ENCODE measurements at regions not wholly inside any gene's neighbourhood (a gene's known extent, or its start where the extent isn't known, plus 50 kb on each side); places are given as distances from the start of the nearest gene placed in this dataset.
"Not testable (repeated sequence)": the region's sequence is repeated elsewhere in the genome, so short reads cannot be mapped to it uniquely, and the experiment has no call there.

GRCh38 chr15:47887241-47887800 lies 170.0 kb downstream of the SEMA6D start:
- DNase-seq (ENCODE audit: low read depth), result no peak

- DNase-seq (ENCODE audit: low read depth), result no peak
Measured at GRCh38 chr15:47888385-47889100, 171.2 kb downstream of the SEMA6D start.

- no peak for DNase-seq (ENCODE audit: low read depth)
Measured at GRCh38 chr15:47890397-47891150, 173.3 kb downstream of the SEMA6D start.

GRCh38 chr15:47897525-47897924 lies 180.2 kb downstream of the SEMA6D start:
- no peak for DNase-seq (ENCODE audit: low read depth)

- DNase-seq (ENCODE audit: low read depth), result no peak
Measured at GRCh38 chr15:47900751-47901150, 183.4 kb downstream of the SEMA6D start.

GRCh38 chr15:47903368-47903767 lies 186.1 kb downstream of the SEMA6D start:
- DNase-seq (ENCODE audit: low read depth), result no peak

- no peak for DNase-seq (ENCODE audit: low read depth)
Measured at GRCh38 chr15:47908486-47908885, 191.2 kb downstream of the SEMA6D start.

GRCh38 chr15:47908950-47909670 lies 191.8 kb downstream of the SEMA6D start:
- DNase-seq (ENCODE audit: low read depth), result no peak

- not testable (repeated sequence) for DNase-seq (ENCODE audit: low read depth)
Measured at GRCh38 chr15:47912910-47913309, 195.6 kb downstream of the SEMA6D start.

GRCh38 chr15:47917881-47918280 lies 200.6 kb downstream of the SEMA6D start:
- no peak for DNase-seq (ENCODE audit: low read depth)

GRCh38 chr15:47918877-47919276 lies 201.6 kb downstream of the SEMA6D start:
- no peak for DNase-seq (ENCODE audit: low read depth)

- no peak for DNase-seq (ENCODE audit: low read depth)
Measured at GRCh38 chr15:47924381-47924780, 196.4 kb upstream of the SLC24A5 start.

- no peak for DNase-seq (ENCODE audit: low read depth)
Measured at GRCh38 chr15:47929138-47929803, 191.5 kb upstream of the SLC24A5 start.

- no peak for DNase-seq (ENCODE audit: low read depth)
Measured at GRCh38 chr15:47932261-47932660, 188.5 kb upstream of the SLC24A5 start.

GRCh38 chr15:47932951-47933641 lies 187.7 kb upstream of the SLC24A5 start:
- no peak for DNase-seq (ENCODE audit: low read depth)

GRCh38 chr15:47933865-47934264 lies 186.9 kb upstream of the SLC24A5 start:
- DNase-seq (ENCODE audit: low read depth), result no peak

GRCh38 chr15:47934342-47934741 lies 186.4 kb upstream of the SLC24A5 start:
- DNase-seq (ENCODE audit: low read depth), result no peak

GRCh38 chr15:47937834-47938233 lies 183.0 kb upstream of the SLC24A5 start:
- DNase-seq (ENCODE audit: low read depth), result no peak

GRCh38 chr15:47944637-47945288 lies 176.0 kb upstream of the SLC24A5 start:
- DNase-seq (ENCODE audit: low read depth), result no peak

- DNase-seq (ENCODE audit: low read depth), result no peak
Measured at GRCh38 chr15:47945872-47946650, 174.7 kb upstream of the SLC24A5 start.
